ENCODE measurements at regions not wholly inside any gene's neighbourhood (a gene's known extent, or its start where the extent isn't known, plus 50 kb on each side); places are given as distances from the start of the nearest gene placed in this dataset.

GRCh38 chr15:31265090-31265870 is 61.4 kb upstream of the KLF13 start:
- TF ChIP-seq RFX5 (IDR thresholded peaks at IDR 0.05): no peak
- TF ChIP-seq PBX3 (IDR thresholded peaks at IDR 0.05): no peak
- TF ChIP-seq, protein P1, sequence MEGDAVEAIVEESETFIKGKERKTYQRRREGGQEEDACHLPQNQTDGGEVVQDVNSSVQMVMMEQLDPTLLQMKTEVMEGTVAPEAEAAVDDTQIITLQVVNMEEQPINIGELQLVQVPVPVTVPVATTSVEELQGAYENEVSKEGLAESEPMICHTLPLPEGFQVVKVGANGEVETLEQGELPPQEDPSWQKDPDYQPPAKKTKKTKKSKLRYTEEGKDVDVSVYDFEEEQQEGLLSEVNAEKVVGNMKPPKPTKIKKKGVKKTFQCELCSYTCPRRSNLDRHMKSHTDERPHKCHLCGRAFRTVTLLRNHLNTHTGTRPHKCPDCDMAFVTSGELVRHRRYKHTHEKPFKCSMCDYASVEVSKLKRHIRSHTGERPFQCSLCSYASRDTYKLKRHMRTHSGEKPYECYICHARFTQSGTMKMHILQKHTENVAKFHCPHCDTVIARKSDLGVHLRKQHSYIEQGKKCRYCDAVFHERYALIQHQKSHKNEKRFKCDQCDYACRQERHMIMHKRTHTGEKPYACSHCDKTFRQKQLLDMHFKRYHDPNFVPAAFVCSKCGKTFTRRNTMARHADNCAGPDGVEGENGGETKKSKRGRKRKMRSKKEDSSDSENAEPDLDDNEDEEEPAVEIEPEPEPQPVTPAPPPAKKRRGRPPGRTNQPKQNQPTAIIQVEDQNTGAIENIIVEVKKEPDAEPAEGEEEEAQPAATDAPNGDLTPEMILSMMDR (IDR thresholded peaks at IDR 0.05): no peak
- no peak for TF ChIP-seq CHD2 (IDR thresholded peaks at IDR 0.05; ENCODE audit: low read length, partially characterized antibody)
- no peak for TF ChIP-seq RAD21 (conservative IDR thresholded peaks at IDR 0.05 in 1 of 2, IDR thresholded peaks at IDR 0.05 in 1 of 2)
- no peak for TF ChIP-seq POLR2A (IDR thresholded peaks at IDR 0.05; ENCODE audit: low read length)
- no peak for TF ChIP-seq JUN (IDR thresholded peaks at IDR 0.05)
- no peak for TF ChIP-seq RCOR1 (IDR thresholded peaks at IDR 0.05; ENCODE audit: low read depth, low read length)
- no peak for TF ChIP-seq MAFK (IDR thresholded peaks at IDR 0.05; ENCODE audit: partially characterized antibody)
- TF ChIP-seq RNF2 (IDR thresholded peaks at IDR 0.05; ENCODE audit: borderline replicate concordance, low read depth): no peak
- TF ChIP-seq CEBPB (IDR thresholded peaks at IDR 0.05): no peak
- no peak for TF ChIP-seq NPAS2 (CRISPR knock-in tag; IDR thresholded peaks at IDR 0.05; ENCODE audit: borderline replicate concordance)

Measured in A549 (cell line).